HG03520 (cell line): ENCODE measurements at regions not wholly inside any gene's neighbourhood (a gene's known extent, or its start where the extent isn't known, plus 50 kb on each side); places are given as distances from the start of the nearest gene placed in this dataset.
A peak's percentile ranks its signal among the peaks of the same experiment; 100 is the strongest.
"Not testable (repeated sequence)": the region's sequence is repeated elsewhere in the genome, so short reads cannot be mapped to it uniquely, and the experiment has no call there.

Source experiments
- ATAC-seq: cut with Tn5 transposase; IDR thresholded peaks from one replicate; pipeline ENCODE4 v1.9.1; 2021; ENCODE audit warnings: mild to moderate bottlenecking, moderate library complexity; ENCODE audit not compliant: unreplicated experiment

DNA sequence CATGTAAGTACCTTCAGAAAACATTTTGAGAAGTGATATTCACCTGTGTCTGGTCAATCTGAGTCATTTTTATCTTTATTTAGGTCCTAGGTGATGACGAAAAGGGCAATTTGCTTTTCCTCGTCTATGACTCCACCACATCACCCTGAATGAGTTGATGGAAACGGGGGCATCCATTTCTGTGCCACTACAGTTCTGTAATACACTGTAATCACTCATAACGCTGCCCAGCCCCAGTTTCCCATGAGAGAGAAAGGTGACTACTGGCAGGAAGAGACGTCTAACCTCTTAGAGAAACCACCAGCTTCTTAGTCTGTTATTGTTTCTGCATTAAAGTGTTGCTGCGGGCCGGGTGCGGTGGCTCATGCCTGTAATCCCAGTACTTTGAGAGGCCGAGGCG lies 205.3 kb upstream of the MKLN1 start:
- no peak for ATAC-seq

DNA sequence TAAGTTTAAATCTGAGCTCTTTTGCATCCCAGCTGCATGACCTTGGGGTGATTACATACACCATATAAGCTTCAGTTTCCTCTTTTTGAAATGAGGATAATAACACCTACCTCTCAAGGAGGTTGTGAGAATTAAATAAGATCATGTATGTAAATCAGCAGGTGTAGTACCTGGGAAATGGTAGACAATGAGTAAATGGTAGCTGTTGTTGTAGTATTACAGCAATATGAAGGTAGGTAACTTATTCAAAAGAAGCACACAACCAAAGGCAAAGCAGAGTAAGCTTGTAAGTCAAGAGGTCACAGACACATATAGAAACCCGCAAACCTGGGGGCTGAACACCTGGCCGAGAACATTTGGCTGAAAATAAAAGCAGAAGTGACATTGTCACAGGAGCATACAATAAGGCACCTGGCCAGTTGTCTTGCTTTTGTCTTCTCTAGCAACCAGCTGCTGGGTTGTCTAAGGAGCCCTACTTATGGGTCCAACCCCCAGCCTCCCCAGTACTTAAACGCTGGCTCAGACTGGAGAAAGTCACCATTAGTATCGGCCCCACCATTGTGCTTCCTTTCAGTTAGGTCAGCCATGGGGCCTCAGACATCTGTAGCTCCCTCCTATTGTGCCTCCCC lies 203.6 kb upstream of the MKLN1 start:
- ATAC-seq: peak; percentile 91

DNA sequence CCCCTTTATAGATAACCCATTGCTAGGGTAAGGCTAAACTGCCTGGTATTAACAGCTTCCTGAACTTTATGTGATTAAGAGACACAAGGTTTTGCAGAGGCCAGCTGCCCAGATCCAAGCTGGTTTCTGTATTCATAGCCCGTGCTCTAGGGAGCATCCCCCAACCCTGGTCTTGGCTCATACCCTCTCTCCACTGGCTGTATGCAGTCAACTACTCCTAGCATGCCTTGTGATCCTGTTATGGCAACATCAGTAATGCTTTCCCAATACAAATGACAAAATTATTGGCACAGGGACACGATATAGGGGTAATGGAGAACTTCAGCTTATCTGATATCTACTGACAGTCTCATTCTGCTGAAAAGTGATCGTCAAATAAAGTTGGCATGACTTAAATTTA lies 202.8 kb upstream of the MKLN1 start:
- no peak for ATAC-seq

GRCh38 chr7:131130324-131130723 lies 197.4 kb upstream of the MKLN1 start:
- ATAC-seq: no peak

- ATAC-seq: no peak
Observed at GRCh38 chr7:131131012-131131745, 196.5 kb upstream of the MKLN1 start.

- ATAC-seq: no peak
Observed at GRCh38 chr7:131131746-131132431, 195.8 kb upstream of the MKLN1 start.

DNA sequence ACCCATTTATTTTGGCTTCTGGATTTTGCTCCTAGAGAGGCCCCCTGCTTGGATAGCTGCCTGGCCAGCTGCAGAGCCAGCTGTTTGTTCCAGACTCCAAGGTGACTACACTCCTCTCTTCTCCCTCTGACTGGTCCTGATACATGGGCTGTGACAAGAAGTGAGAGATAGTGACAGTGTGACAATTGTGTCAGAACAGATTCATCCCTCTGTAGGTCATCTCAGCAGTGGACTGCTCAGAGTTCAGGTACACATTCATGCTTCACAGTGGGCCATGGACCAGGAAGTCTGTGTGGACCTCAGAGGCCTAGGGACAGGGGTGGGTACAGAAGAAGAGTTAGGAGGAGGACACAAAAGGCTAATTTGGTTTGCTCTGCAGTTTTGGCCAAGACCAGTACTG lies 188.2 kb upstream of the MKLN1 start:
- no peak for ATAC-seq

DNA sequence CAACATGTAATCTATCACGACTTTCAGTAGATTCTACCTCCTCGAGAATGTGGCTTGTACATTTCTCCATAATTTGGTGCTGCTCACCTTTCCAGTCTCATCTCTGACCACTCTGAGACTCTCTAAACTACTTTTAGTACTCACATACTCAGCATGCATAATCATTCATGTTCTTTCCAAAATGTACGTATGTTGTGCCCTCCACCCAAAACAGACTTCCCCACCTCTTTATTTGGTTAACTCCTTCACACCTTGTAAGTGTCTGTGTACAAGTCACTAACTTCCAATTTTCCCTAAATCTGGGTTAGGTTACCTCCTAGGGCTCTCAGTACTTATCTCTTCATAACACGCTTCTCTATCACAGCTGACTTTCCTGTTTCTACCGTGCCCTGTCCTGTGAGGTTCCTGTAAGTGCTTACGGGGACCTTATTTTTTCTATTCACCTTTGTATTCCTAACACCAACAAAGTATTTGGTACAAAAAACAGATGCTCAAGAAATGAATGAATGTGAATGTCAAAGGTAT lies 186.2 kb upstream of the MKLN1 start:
- no peak for ATAC-seq

- ATAC-seq: no peak
Observed at GRCh38 chr7:131143869-131144268, 183.8 kb upstream of the MKLN1 start.

- ATAC-seq: no peak
Observed at GRCh38 chr7:131145026-131145425, 182.7 kb upstream of the MKLN1 start.

DNA sequence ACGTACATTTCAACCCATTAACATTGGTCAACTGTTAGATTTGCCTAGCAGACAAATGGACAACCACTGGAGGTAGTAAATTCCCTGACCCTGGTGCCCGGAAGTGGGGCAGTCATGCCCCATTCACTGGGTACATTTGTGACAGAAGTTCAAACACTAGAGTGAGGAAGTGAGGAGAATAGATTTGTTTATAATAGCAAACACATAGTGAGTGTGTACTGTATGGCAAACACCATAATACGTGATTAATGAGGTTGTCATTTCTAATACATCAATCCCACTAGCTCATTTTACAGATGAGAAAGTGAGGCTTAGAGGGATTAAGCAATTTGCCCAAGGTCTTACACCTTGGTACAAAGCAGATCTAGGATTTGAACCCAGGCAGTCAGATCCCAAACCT lies 181.9 kb upstream of the MKLN1 start:
- no peak for ATAC-seq

GRCh38 chr7:131147604-131148003 lies 180.1 kb upstream of the MKLN1 start:
- no peak for ATAC-seq

GRCh38 chr7:131148258-131148657 lies 179.4 kb upstream of the MKLN1 start:
- ATAC-seq: no peak

- ATAC-seq: no peak
Observed at GRCh38 chr7:131148708-131149428, 178.8 kb upstream of the MKLN1 start.

DNA sequence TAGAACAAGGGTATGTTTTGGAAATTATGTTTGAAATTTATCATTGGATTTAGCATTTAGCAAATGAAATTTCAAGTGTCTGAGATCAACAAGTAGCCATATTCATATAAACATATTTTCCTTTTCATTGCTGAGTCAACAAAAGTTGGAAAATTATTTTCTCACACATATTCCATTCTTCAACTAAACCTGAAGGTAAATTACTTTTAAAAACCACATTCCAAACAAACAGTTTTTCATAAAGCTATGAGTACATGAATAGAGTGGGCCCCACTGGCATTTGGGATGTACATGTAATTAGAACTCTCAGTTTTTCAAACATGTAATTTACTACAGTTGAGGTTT lies 178.3 kb upstream of the MKLN1 start:
- ATAC-seq: no peak

DNA sequence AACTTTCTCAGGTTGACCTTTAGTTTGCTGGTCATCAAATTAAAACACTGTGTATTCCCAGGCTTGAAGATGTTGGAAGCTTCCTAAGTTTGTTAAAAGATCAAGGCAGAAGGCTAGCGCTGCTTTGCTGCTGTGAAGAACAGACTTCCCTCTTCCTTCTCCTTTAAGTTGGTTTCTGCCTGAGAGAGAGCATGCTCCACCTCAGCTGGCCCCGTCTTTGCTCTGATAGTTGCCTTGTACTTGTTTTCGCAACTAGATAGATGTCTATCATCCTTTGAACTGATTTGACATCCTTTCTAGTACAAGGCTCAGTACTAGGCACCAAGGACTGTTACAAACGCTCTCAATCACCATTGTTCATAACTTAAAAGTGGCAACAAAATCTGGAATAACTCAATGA lies 177.8 kb upstream of the MKLN1 start:
- no peak for ATAC-seq

GRCh38 chr7:131151034-131151433 lies 176.6 kb upstream of the MKLN1 start:
- ATAC-seq: no peak

DNA sequence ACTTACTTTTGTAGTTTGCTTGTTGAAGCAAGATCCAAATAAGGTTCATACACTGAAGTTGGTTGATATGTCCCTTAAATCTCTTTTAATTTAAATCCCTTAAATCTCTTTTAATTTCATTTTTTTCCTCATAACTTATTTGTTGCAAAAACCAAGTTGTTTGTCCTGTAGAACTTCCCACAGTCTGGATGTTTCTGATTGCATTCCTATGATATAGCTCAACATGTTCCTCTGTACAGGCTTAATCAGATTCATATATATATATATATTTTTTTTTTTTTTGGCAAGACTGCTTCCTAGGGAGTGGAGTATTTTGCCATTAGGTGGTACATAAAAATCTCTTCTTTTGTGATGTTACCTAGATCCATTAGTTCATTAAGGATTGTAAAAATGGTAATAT lies 174.9 kb upstream of the MKLN1 start:
- no peak for ATAC-seq

- no peak for ATAC-seq
Observed at GRCh38 chr7:131154380-131154779, 173.3 kb upstream of the MKLN1 start.

- ATAC-seq: no peak
Observed at GRCh38 chr7:131157530-131158243, 170.0 kb upstream of the MKLN1 start.

DNA sequence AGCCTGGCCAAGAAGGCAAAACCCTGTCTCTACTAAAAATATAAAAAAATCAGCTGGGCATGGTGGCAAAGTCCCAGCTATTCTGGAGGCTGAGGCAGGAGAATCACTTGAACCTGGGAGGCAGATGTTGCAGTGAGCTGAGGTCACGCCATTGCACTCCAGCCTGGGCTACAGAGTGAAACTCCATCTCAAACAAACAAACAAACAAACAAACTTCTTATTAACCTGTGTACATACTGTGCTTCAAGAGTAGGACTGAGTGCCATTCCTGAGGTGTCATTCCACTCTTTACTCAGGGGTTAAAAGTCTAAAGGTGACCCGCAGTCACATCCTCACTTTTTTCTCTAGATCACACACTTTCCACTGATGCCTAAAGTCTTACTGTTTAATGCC lies 169.4 kb upstream of the MKLN1 start:
- ATAC-seq: not testable (repeated sequence)
